Retina (tissue), 1 donor: ENCODE measurements at regions not wholly inside any gene's neighbourhood (a gene's known extent, or its start where the extent isn't known, plus 50 kb on each side); places are given as distances from the start of the nearest gene placed in this dataset.

Experiments used
- DNase-seq: peaks from one replicate; pipeline ENCODE4 v3.0.0-alpha.2; 2016

- DNase-seq, result no peak
These were observed 54.1 kb upstream of the ELL2 start for GRCh38 chr5:96015709-96016108.

GRCh38 chr5:96014395-96014794 is 52.7 kb upstream of the ELL2 start:
- DNase-seq, result no peak

DNA sequence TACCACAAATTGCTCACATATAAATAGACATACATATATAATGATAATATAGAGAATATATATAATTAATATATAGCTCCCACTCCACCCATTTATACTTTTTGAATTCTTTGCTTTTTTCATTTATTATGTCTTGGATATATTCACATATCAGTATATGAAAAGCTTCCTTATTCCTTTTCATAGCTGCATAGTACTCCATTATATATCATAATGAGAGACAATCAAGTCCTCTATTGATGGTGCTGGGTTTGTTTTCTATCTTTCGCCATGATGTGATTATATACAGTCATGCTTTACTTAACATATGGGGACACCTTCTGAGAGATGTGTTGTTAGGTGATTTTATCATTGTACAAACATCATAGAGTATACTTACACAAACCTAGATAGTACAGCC is 51.6 kb upstream of the ELL2 start:
- no peak for DNase-seq

DNA sequence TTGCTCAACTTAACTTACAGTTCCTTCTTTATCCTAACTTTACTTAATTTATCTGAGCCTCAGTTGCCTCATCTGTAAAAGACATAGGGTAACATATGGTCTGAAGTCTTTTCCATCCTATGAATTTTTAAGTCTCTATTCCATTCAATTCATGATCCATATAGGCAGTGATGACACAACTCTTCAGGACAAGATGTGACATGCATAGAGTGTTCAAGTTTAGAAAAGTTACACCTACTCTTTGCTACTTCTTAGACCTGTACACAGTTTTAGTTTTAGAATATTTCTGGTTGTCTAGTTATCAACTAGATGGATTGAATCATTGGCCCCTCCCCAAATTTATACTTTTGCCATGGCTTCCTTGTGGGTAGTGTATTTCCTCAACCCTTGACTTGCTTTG is 50.7 kb upstream of the ELL2 start:
- DNase-seq, result no peak
